HCT116 (cell line): ENCODE measurements at regions not wholly inside any gene's neighbourhood (a gene's known extent, or its start where the extent isn't known, plus 50 kb on each side); places are given as distances from the start of the nearest gene placed in this dataset.

Source experiments
- ATAC-seq: fragments of 200-7000 bp; cut with Tn5 transposase; 2 replicates; pipeline ENCODE4 v1.9.1; 2020; ENCODE audit warnings: mild to moderate bottlenecking, moderate library complexity
- BruUV-seq: library from RNA; stranded (reverse); fragments of 400-500 nt; replicated peaks from 2 replicates; lab custom pipeline; 2021; lab: Mats Ljungman, UMichigan
- CTCF ChIA-PET: fragments of 300-600 bp; sonication (Branson Sonifier 250); formaldehyde crosslinking; loops from one replicate; lab custom pipeline; 2021; ENCODE audit warnings: antibody characterized with exemption; lab: Charles Lee
- POLR2A ChIA-PET: fragments of 300-600, 350-600 bp; sonication (Branson Sonifier 250); formaldehyde crosslinking; loops from one replicate; lab custom pipeline; 2021; ENCODE audit warnings: antibody characterized with exemption; lab: Charles Lee
- RAD21 ChIA-PET, 2 experiments: fragments of 300-600 bp; sonication (Branson Sonifier 250); formaldehyde crosslinking; loops; one replicate each; lab custom pipeline; 2023; ENCODE audit warnings: low total read pairs in 2 of 2; ENCODE audit not compliant: uncharacterized antibody in 2 of 2, unreplicated experiment in 2 of 2, low non-redundant PET in 1 of 2; lab: Charles Lee
- DNase-seq: peaks from one replicate; pipeline ENCODE4 v3.0.0-alpha.2; 2010; ENCODE audit warnings: low read depth, low spot score
- H2AFZ ChIP-seq: fragments of 200-600 bp; shearing (Covaris generic), sonication (generic); 2 replicates; pipeline ENCODE4 v1.6.1; 2017; ENCODE audit warnings: low read depth, mixed run types, mixed read lengths, antibody characterized with exemption, low read length; ENCODE audit not compliant: poor library complexity, severe bottlenecking
- H3K27ac ChIP-seq: 2 replicates; pipeline ENCODE4 v1.5.1; 2012; ENCODE audit warnings: low read depth, low read length
- H3K27me3 ChIP-seq: fragments of 200-600 bp; sonication (generic); 2 replicates; pipeline ENCODE4 v1.6.1; 2016; ENCODE audit warnings: mixed run types, low read length, mixed read lengths; ENCODE audit not compliant: insufficient read depth
- H3K36me3 ChIP-seq, 2 experiments: fragments of 200-500 bp in 1 of 2; fragments of 200-600 bp in 1 of 2; sonication (Bioruptor generic) in 1 of 2; sonication (generic) in 1 of 2; 2 replicates each; pipeline versions ENCODE4 v1.5.1 to v1.6.1; 2014 to 2016; ENCODE audit warnings: low read length in 2 of 2, inconsistent platforms in 1 of 2, mixed read lengths in 1 of 2, mixed run types in 1 of 2; ENCODE audit not compliant: insufficient read depth in 2 of 2, control insufficient read depth in 1 of 2
- H3K4me1 ChIP-seq, 2 experiments: fragments of 200-600 bp in 1 of 2; sonication (generic) in 1 of 2; 2 replicates each; pipeline versions ENCODE4 v1.5.1 to v1.6.1; 2012 to 2017; ENCODE audit warnings: low read length in 2 of 2, inconsistent platforms in 1 of 2, mild to moderate bottlenecking in 1 of 2, mixed read lengths in 1 of 2, mixed run types in 1 of 2, moderate library complexity in 1 of 2; ENCODE audit not compliant: insufficient read depth in 2 of 2, control insufficient read depth in 1 of 2
- H3K4me2 ChIP-seq: fragments of 200-600 bp; sonication (generic); 2 replicates; pipeline ENCODE4 v1.6.1; 2017; ENCODE audit warnings: mixed run types, low read length, mixed read lengths
- H3K4me3 ChIP-seq, 2 experiments: fragments of 200-600 bp in 1 of 2; sonication (generic) in 1 of 2; replicated peaks in 1 of 2; 2 replicates each; pipeline ENCODE4 v1.5.1; 2011 to 2016; ENCODE audit warnings: low read length in 2 of 2, control low read depth in 1 of 2, low read depth in 1 of 2, mild to moderate bottlenecking in 1 of 2, mixed read lengths in 1 of 2, mixed run types in 1 of 2
- H3K79me2 ChIP-seq: fragments of 200-600 bp; sonication (generic); 2 replicates; pipeline ENCODE4 v1.6.1; 2017; ENCODE audit warnings: mild to moderate bottlenecking, mixed run types, low read length, moderate library complexity, mixed read lengths; ENCODE audit not compliant: insufficient read depth
- H3K9ac ChIP-seq: fragments of 200-600 bp; sonication (generic); 2 replicates; pipeline ENCODE4 v1.6.1; 2016; ENCODE audit warnings: low read length, mixed read lengths
- H3K9me2 ChIP-seq: fragments of 200-600 bp; sonication (generic), shearing (Covaris generic); 2 replicates; pipeline ENCODE4 v1.6.1; 2017; ENCODE audit warnings: mixed run types, mild to moderate bottlenecking, moderate library complexity; ENCODE audit not compliant: insufficient read depth
- H3K9me3 ChIP-seq, 2 experiments: fragments of 200-500 bp in 1 of 2; fragments of 200-600 bp in 1 of 2; sonication (Bioruptor generic) in 1 of 2; sonication (generic) in 1 of 2; 2 replicates each; pipeline ENCODE4 v1.6.1; 2014 to 2017; ENCODE audit warnings: low read length in 2 of 2, mixed read lengths in 2 of 2, inconsistent platforms in 1 of 2, low read depth in 1 of 2, mild to moderate bottlenecking in 1 of 2, mixed run types in 1 of 2, moderate library complexity in 1 of 2; ENCODE audit not compliant: control insufficient read depth in 1 of 2, insufficient read depth in 1 of 2
- H4K20me1 ChIP-seq: fragments of 200-600 bp; sonication (generic), shearing (Covaris generic); 2 replicates; pipeline ENCODE4 v1.6.1; 2017; ENCODE audit warnings: mixed run types, mild to moderate bottlenecking, moderate library complexity; ENCODE audit not compliant: insufficient read depth
- ELF1 ChIP-seq: IDR thresholded peaks from 2 replicates; pipeline ENCODE4 v1.6.1; 2012; ENCODE audit warnings: low read depth, borderline replicate concordance
- EZH2 ChIP-seq: fragments of 200-600 bp; sonication (generic); IDR thresholded peaks from 2 replicates; pipeline ENCODE4 v1.6.1; 2017; ENCODE audit warnings: antibody characterized with exemption, mixed run types
- EZH2phosphoT487 ChIP-seq: fragments of 200-600 bp; IDR thresholded peaks from 2 replicates; pipeline ENCODE4 v1.6.1; 2018; ENCODE audit warnings: antibody characterized with exemption, borderline replicate concordance
- FOSL1 ChIP-seq: IDR thresholded peaks from 2 replicates; pipeline ENCODE4 v1.6.1; 2012; ENCODE audit warnings: low read depth
- RAD21 ChIP-seq: IDR thresholded peaks from 2 replicates; pipeline ENCODE4 v1.6.1; 2012; ENCODE audit warnings: low read depth, mild to moderate bottlenecking
- SIN3A ChIP-seq: IDR thresholded peaks from 2 replicates; pipeline ENCODE4 v1.6.1; 2012; ENCODE audit warnings: low read depth
- TCF7L2 ChIP-seq: IDR thresholded peaks from 2 replicates; pipeline ENCODE4 v1.7.0; 2011; ENCODE audit warnings: borderline replicate concordance, inconsistent platforms; ENCODE audit not compliant: insufficient read depth, insufficient read length; ENCODE audit errors: extremely low read depth
- intact Hi-C: fragments of 100-400 bp; cut with micrococcal nuclease; formaldehyde crosslinking; loops from 2 replicates; pipeline ENCODE4 v1.10.0; 2022
- TF ChIP-seq, protein P1 (sequence below): IDR thresholded peaks from 2 replicates; pipeline ENCODE4 v1.6.1; 2012
- TF ChIP-seq, protein P2 (sequence below): IDR thresholded peaks from 2 replicates; pipeline ENCODE4 v1.6.1; 2012; ENCODE audit warnings: low read depth

DNA sequence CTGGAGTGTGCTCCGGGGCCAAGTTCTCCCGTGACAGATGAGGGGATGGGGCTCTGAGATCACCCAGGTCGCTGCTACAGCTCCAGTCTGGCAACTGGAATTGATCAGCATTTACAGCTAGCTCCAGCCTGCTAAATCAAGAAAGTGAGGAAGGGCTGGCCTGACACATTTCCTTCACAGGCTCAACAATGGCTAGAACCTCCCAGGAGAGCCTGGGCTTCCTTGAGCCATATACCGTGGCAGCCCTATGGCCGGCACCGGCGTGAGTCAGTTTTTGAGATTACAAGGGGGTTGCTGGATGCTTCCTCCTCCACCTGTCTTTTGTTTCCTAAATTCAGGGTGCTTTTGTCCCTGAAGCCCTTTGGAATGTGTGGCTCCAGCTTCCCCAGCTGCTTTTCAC is 104.2 kb downstream of the ETS2 start:
- H3K27ac ChIP-seq: no peak overlapping the region; the same call in 1 of the 2 replicates

DNA sequence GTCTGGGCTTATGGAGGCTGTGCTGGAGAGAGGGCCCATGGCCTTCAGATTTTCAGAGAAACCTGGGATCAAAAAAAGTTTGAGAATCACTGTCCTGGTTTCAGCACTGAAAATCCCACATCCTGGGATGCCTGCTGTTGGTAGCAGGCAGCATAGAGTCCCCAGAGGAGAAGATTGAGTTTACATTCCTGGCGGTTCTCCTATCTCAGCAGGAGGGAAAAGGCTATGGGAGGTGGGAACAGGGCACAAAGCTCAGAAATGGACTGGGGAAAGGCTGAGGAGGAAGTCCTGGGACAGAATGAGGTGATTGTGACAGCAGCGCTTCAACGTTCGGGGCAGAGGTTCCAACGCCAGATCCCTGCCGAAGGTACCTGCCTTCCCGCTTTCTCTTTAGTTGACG is 103.4 kb downstream of the ETS2 start:
- ChIA-PET POLR2A (no interaction called here), CTCF (no interaction called here), RAD21 (no interaction called here)
- H3K4me2 ChIP-seq: no peak overlapping the region
- BruUV-seq: no TSS peak
- no peaks in the 10 kb centered on the region for H3K79me2 ChIP-seq
- TF ChIP-seq RAD21: no peak
- TF ChIP-seq, protein P1, sequence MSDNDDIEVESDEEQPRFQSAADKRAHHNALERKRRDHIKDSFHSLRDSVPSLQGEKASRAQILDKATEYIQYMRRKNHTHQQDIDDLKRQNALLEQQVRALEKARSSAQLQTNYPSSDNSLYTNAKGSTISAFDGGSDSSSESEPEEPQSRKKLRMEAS: no peak
- TF ChIP-seq EZH2phosphoT487: no peak
- no peak for TF ChIP-seq TCF7L2
- TF ChIP-seq FOSL1: no peak
- no peak for TF ChIP-seq SIN3A
- TF ChIP-seq, protein P2, sequence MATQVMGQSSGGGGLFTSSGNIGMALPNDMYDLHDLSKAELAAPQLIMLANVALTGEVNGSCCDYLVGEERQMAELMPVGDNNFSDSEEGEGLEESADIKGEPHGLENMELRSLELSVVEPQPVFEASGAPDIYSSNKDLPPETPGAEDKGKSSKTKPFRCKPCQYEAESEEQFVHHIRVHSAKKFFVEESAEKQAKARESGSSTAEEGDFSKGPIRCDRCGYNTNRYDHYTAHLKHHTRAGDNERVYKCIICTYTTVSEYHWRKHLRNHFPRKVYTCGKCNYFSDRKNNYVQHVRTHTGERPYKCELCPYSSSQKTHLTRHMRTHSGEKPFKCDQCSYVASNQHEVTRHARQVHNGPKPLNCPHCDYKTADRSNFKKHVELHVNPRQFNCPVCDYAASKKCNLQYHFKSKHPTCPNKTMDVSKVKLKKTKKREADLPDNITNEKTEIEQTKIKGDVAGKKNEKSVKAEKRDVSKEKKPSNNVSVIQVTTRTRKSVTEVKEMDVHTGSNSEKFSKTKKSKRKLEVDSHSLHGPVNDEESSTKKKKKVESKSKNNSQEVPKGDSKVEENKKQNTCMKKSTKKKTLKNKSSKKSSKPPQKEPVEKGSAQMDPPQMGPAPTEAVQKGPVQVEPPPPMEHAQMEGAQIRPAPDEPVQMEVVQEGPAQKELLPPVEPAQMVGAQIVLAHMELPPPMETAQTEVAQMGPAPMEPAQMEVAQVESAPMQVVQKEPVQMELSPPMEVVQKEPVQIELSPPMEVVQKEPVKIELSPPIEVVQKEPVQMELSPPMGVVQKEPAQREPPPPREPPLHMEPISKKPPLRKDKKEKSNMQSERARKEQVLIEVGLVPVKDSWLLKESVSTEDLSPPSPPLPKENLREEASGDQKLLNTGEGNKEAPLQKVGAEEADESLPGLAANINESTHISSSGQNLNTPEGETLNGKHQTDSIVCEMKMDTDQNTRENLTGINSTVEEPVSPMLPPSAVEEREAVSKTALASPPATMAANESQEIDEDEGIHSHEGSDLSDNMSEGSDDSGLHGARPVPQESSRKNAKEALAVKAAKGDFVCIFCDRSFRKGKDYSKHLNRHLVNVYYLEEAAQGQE: no peak
- no peak overlapping the region for H3K9ac ChIP-seq
- DNase-seq (no peak), ATAC-seq (no peak)
- H3K36me3 ChIP-seq: no peaks in the 10 kb centered on the region
- H3K27me3 ChIP-seq: no peaks in the 10 kb centered on the region
- H3K27ac ChIP-seq: no peak overlapping the region
- peaks cover 44 to 54% of the 10 kb centered on the region in 2 experiments for H3K4me1 ChIP-seq
- no peak overlapping the region for H3K4me3 ChIP-seq
- no peaks in the 10 kb centered on the region for H3K9me2 ChIP-seq
- no peak overlapping the region for H2AFZ ChIP-seq
- no peaks in the 10 kb centered on the region for H4K20me1 ChIP-seq
- intact Hi-C loops: no loop called here
- no peaks in the 10 kb centered on the region for H3K9me3 ChIP-seq

More for the DNA sequence above, 104.2 kb downstream of the ETS2 start:
- ATAC-seq: no peak
- CTCF ChIA-PET: no interaction called here
- no peak overlapping the region for H3K9ac ChIP-seq
- no peak for TF ChIP-seq ELF1
- TF ChIP-seq EZH2: no peak
- no peak for TF ChIP-seq TCF7L2
- TF ChIP-seq, protein P1: no peak
- no peak for TF ChIP-seq SIN3A
- H3K9me2 ChIP-seq: no peaks in the 10 kb centered on the region
- peak overlapping the region; percentile 64 for H3K4me2 ChIP-seq
- no peaks in the 10 kb centered on the region for H4K20me1 ChIP-seq
- no TSS peak for BruUV-seq
- no peaks in the 10 kb centered on the region for H3K27me3 ChIP-seq
- H3K36me3 ChIP-seq: no peaks in the 10 kb centered on the region
- POLR2A ChIA-PET: no interaction called here
- H3K79me2 ChIP-seq: no peaks in the 10 kb centered on the region
- RAD21 ChIA-PET: no interaction called here
- DNase-seq: no peak
- no peak overlapping the region for H3K4me3 ChIP-seq
- intact Hi-C loops: loop anchor here (1.0 to 5.0 kb wide), 2 partner anchors 105 to 178 kb away; partner anchors contain the start of gene ETS2
- no peak overlapping the region for H2AFZ ChIP-seq
- peaks cover 52 to 63% of the 10 kb centered on the region in 2 experiments for H3K4me1 ChIP-seq
- H3K9me3 ChIP-seq: no peaks in the 10 kb centered on the region
